ENCODE measurements at regions not wholly inside any gene's neighbourhood (a gene's known extent, or its start where the extent isn't known, plus 50 kb on each side); places are given as distances from the start of the nearest gene placed in this dataset.

DNA sequence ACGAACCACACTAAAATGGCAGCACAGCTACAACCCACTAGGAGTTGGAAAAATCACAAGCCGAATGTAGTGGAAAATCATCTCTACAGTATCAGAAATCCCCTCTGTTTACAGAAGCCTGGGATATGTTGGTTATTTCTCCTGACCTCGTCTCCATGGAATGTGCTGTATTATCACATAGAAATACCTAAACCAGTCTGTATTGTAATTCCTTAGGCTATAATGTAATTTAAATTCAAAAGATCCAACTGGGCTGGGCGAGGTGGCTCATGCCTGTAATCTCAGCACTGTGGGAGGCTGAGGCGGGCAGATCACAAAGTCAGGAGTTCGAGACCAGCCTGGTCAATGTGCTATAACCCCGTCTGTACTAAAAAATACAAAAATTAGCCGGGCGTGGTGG is 244.8 kb upstream of the MPDZ start:
- TF ChIP-seq FOXM1 (IDR thresholded peaks at IDR 0.05; ENCODE audit: borderline replicate concordance, low read depth), result no peak
- TF ChIP-seq EGR1 (IDR thresholded peaks at IDR 0.05), result no peak
- TF ChIP-seq, protein P1, sequence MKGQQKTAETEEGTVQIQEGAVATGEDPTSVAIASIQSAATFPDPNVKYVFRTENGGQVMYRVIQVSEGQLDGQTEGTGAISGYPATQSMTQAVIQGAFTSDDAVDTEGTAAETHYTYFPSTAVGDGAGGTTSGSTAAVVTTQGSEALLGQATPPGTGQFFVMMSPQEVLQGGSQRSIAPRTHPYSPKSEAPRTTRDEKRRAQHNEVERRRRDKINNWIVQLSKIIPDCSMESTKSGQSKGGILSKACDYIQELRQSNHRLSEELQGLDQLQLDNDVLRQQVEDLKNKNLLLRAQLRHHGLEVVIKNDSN (IDR thresholded peaks at IDR 0.05), result no peak
- no peak for TF ChIP-seq CREB1 (IDR thresholded peaks at IDR 0.05; ENCODE audit: low read depth)
- no peak for TF ChIP-seq TAF1 (IDR thresholded peaks at IDR 0.05; ENCODE audit: low read depth)
- no peak for TF ChIP-seq TCF12 (IDR thresholded peaks at IDR 0.05; ENCODE audit: low read depth)
- no peak for TF ChIP-seq EP300 (IDR thresholded peaks at IDR 0.05; ENCODE audit: borderline replicate concordance)
- TF ChIP-seq, protein P2, sequence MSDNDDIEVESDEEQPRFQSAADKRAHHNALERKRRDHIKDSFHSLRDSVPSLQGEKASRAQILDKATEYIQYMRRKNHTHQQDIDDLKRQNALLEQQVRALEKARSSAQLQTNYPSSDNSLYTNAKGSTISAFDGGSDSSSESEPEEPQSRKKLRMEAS (IDR thresholded peaks at IDR 0.05), result no peak
- no peak for TF ChIP-seq YY1 (IDR thresholded peaks at IDR 0.05; ENCODE audit: low read depth)
- TF ChIP-seq TEAD4 (IDR thresholded peaks at IDR 0.05), result no peak
- TF ChIP-seq ZBTB7A (IDR thresholded peaks at IDR 0.05; ENCODE audit: low read depth), result no peak
- TF ChIP-seq CEBPB (IDR thresholded peaks at IDR 0.05), result no peak
- TF ChIP-seq RAD21 (IDR thresholded peaks at IDR 0.05; ENCODE audit: low read depth), result no peak
- TF ChIP-seq, protein P3, sequence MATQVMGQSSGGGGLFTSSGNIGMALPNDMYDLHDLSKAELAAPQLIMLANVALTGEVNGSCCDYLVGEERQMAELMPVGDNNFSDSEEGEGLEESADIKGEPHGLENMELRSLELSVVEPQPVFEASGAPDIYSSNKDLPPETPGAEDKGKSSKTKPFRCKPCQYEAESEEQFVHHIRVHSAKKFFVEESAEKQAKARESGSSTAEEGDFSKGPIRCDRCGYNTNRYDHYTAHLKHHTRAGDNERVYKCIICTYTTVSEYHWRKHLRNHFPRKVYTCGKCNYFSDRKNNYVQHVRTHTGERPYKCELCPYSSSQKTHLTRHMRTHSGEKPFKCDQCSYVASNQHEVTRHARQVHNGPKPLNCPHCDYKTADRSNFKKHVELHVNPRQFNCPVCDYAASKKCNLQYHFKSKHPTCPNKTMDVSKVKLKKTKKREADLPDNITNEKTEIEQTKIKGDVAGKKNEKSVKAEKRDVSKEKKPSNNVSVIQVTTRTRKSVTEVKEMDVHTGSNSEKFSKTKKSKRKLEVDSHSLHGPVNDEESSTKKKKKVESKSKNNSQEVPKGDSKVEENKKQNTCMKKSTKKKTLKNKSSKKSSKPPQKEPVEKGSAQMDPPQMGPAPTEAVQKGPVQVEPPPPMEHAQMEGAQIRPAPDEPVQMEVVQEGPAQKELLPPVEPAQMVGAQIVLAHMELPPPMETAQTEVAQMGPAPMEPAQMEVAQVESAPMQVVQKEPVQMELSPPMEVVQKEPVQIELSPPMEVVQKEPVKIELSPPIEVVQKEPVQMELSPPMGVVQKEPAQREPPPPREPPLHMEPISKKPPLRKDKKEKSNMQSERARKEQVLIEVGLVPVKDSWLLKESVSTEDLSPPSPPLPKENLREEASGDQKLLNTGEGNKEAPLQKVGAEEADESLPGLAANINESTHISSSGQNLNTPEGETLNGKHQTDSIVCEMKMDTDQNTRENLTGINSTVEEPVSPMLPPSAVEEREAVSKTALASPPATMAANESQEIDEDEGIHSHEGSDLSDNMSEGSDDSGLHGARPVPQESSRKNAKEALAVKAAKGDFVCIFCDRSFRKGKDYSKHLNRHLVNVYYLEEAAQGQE (IDR thresholded peaks at IDR 0.05; ENCODE audit: low read depth), result no peak
- TF ChIP-seq NFIC (IDR thresholded peaks at IDR 0.05), result no peak

DNA sequence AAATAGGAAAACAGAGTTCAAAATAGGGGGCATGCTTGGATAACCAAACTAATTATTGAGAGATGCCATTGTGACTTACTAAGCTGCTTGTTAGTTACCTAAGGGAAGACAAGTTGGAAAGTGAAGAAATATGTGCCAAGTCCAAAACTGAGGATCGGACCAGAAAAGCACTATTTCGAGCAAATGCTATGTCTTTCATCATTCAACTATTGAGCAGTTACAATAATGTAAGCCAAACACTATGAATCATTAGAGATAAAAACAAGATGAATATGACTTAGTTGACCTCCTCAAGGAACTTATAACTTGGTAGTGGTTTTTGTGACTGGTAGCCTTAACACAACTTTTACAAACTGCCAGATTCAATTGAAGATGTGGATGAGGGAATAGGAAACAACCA is 240.6 kb upstream of the MPDZ start:
- no peak for TF ChIP-seq TAF1 (IDR thresholded peaks at IDR 0.05; ENCODE audit: low read depth)

DNA sequence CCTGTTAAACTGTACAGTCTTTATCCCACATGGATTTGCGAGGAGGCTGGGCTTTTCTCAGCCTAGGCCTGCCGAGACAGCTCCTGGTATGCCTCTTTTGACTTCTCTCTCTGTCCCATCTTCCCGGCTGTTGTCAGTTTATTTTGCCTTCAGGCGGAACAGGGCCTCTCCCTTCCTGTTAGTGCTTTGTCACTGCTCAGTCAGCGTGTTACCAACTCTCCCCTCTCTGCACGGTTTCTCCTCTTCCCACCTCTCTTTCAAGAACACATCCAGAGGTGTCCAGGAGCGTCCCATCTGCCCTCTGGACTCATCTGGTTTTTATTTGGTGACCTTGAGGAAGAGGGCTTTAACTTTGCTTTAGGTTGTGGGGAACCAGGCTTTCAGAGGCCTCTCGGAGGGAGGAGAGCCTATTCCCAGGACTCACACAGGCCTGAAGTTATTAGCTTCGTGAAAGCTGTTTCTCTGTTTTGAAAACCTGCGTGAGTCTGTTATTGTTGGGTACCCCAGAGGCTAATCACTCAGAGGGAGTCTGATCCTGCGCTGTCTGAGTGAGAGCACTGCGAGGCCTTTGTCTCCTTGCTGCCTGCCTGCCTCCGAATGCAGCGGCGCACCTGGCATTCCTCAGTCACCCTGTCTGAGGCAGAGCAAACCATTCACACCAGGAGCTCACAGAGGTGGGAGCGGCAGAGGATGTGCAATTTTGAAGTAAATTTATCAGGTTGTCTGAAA is 234.4 kb upstream of the MPDZ start:
- TF ChIP-seq TAF1 (IDR thresholded peaks at IDR 0.05; ENCODE audit: low read depth), result no peak
- TF ChIP-seq YY1 (IDR thresholded peaks at IDR 0.05; ENCODE audit: low read depth), result no peak
- TF ChIP-seq CEBPB (IDR thresholded peaks at IDR 0.05), result no peak
- no peak for TF ChIP-seq TEAD4 (IDR thresholded peaks at IDR 0.05)
- TF ChIP-seq EP300 (IDR thresholded peaks at IDR 0.05; ENCODE audit: borderline replicate concordance), result no peak
- TF ChIP-seq, protein P1 (IDR thresholded peaks at IDR 0.05), result no peak
- no peak for TF ChIP-seq EGR1 (IDR thresholded peaks at IDR 0.05)
- no peak for TF ChIP-seq RAD21 (IDR thresholded peaks at IDR 0.05; ENCODE audit: low read depth)
- TF ChIP-seq, protein P3 (IDR thresholded peaks at IDR 0.05; ENCODE audit: low read depth), result no peak
- TF ChIP-seq, protein P2 (IDR thresholded peaks at IDR 0.05), result no peak

DNA sequence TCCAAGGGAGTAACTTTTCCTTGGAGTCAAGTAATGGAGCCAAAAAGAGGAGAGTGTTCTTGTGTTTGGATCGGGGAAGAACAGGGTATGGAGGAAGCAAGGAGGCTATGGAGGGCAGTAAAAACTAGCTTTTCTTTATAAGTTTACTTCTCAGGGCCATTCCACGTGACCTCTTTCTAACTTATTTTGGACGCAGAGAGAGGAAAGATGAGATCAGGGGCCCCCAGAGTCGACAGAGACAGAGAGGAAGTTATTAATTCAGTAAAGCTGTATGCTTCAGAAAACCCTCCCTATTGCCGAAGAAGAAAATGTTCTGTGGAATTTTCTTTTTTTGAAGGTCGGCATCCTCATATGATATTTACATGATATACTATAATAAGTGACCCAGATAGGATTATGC is 233.8 kb upstream of the MPDZ start:
- no peak for TF ChIP-seq EP300 (IDR thresholded peaks at IDR 0.05; ENCODE audit: borderline replicate concordance)
- TF ChIP-seq, protein P2 (IDR thresholded peaks at IDR 0.05), result no peak
- no peak for TF ChIP-seq CREB1 (IDR thresholded peaks at IDR 0.05; ENCODE audit: low read depth)
- TF ChIP-seq YY1 (IDR thresholded peaks at IDR 0.05; ENCODE audit: low read depth), result no peak
- TF ChIP-seq EGR1 (IDR thresholded peaks at IDR 0.05), result no peak
- no peak for TF ChIP-seq CEBPB (IDR thresholded peaks at IDR 0.05)
- TF ChIP-seq FOXM1 (IDR thresholded peaks at IDR 0.05; ENCODE audit: borderline replicate concordance, low read depth), result no peak
- no peak for TF ChIP-seq NFIC (IDR thresholded peaks at IDR 0.05)
- TF ChIP-seq TCF12 (IDR thresholded peaks at IDR 0.05; ENCODE audit: low read depth), result no peak
- no peak for TF ChIP-seq ZBTB7A (IDR thresholded peaks at IDR 0.05; ENCODE audit: low read depth)
- no peak for TF ChIP-seq TEAD4 (IDR thresholded peaks at IDR 0.05)
- no peak for TF ChIP-seq TAF1 (IDR thresholded peaks at IDR 0.05; ENCODE audit: low read depth)
- TF ChIP-seq, protein P1 (IDR thresholded peaks at IDR 0.05), result no peak
- TF ChIP-seq, protein P3 (IDR thresholded peaks at IDR 0.05; ENCODE audit: low read depth), result no peak
- no peak for TF ChIP-seq RAD21 (IDR thresholded peaks at IDR 0.05; ENCODE audit: low read depth)
